Amniotic epithelial cell (primary cell): ENCODE measurements at regions not wholly inside any gene's neighbourhood (a gene's known extent, or its start where the extent isn't known, plus 50 kb on each side); places are given as distances from the start of the nearest gene placed in this dataset.
A peak's percentile ranks its signal among the peaks of the same experiment; 100 is the strongest.

Source experiments
- DNase-seq: peaks from one replicate; pipeline ENCODE4 v3.0.0-alpha.2; 2010; ENCODE audit warnings: low read depth

- no peak for DNase-seq
Measured at GRCh38 chr21:16305686-16306085, 575.9 kb downstream of the USP25 start.

DNA sequence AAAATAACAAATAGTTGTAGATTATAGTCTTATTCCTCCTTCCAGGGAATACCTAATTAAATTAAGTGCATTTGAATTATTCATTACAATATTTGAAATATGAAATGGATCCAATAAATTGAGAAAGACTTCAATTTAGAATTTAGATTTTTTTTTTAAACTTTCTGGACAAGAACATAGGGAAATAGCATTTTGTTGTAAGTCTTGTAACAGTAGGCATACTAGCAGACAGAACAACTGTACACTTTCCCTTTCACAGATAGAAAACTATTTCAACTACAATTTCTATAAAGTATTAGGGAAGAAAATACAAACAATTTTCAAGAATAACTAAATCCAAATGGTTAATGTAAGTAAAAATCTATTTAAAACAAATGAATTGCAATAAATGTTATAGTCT lies 577.5 kb downstream of the USP25 start:
- DNase-seq: no peak

- peak; percentile 36 for DNase-seq
Measured at GRCh38 chr21:16308269-16308668, 578.5 kb downstream of the USP25 start.

GRCh38 chr21:16309250-16309971 lies 579.6 kb downstream of the USP25 start:
- no peak for DNase-seq

DNA sequence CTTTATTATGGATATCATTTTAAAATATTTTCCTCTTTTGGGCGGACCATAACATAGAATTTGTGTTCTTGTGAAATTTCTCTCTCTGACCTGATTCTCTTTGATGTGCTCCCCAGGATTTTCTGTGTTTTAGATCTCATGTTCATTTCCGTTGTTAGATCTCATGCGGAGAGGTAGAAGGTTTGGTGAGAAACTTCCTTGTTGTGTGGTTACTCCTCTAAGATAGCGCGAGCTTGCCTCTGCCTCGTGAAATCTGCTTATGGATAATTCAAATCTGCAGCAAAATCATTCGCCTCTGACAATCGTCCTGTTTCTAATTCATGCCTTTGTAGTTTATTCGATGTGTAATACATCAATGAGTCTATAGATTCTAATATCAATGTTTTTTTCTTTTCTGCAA lies 580.4 kb downstream of the USP25 start:
- no peak for DNase-seq

- no peak for DNase-seq
Measured at GRCh38 chr21:16311229-16311628, 581.4 kb downstream of the USP25 start.

- DNase-seq: no peak
Measured at GRCh38 chr21:16312321-16312720, 582.5 kb downstream of the USP25 start.

- DNase-seq: no peak
Measured at GRCh38 chr21:16315223-16315622, 585.4 kb downstream of the USP25 start.

DNA sequence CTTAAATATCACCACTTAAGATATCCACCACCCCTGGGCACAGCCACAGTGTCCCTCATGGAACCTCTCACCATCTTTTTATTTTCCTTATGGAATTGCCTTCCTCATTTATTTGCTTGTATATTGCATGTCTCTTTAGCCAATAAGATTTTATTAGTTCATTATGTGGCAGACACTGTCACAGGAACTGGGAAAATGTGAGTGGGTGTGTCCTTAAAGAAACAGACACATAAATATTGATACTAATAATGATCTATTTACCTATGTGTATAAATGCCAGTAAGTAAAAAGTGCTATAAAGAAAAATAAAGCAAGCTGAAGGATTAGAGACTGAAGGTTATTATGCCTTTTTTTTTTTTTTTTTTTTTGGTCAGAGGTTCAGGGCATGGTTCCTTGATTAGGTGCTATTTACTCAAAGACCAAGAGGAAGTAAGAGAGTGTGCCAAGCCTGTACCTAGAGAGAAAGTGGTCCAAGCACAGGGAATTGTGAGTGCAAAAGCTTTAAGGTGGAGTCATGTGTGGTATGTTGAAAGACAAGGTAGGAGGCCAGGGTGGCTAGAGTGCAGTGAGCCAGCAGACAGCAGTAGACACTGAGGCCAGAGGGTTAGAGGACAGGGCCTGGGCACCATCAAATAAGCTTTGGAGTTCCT lies 589.0 kb downstream of the USP25 start:
- DNase-seq: no peak

DNA sequence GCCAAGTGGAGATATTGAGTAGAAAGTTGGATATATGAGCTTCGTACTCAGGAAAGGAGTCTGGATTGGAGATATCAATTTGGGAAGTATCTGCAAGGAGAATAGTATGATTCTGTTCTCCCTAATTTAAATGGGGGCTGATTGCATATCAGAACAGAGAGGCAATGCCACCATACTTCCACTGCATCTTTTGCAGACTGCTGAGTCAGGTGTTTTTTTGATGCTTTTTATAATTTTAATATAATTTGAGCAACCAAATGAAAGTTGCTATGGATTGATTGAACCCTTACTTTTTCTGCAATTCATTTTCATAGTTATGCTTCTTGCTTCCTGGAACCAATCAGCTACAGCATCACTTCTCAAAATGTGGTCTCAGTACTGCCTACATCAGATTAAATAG lies 590.3 kb downstream of the USP25 start:
- DNase-seq: no peak

DNA sequence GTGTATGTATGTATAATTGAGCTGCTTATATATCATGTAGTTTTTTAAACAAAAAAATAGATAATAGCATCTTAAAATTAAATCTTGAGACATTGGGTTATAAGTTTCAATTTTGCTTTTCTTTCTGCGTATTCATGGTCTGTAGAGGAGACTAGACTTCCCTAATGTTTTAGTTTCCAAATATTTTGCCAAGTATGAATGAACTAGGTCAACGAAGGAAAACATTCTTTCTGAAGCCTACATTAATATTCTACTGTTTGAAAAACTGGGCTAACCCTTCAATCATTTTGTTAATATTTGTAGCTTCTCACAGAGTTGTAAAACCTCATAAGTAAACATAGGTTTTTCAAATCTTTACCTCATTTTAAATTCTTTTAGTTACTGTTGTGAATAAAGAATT lies 592.7 kb downstream of the USP25 start:
- DNase-seq: no peak

DNA sequence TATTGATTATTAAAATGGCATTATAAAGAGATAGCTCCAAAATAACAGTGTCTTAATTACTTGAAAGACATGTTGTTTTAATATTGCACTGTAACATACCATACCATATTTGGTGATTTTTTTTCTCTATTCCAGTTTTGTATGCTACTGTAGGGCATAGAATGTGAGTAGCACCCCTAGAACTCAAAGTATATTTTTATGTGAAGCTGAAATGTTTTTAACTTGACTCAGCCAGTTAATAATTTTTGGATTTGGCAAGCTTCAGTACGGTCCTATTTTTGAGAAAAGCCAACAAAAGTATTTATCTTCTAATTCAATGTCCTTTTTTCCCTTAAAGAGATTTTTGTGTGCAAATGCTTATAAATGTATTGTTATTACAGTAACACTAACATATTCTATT lies 593.8 kb downstream of the USP25 start:
- DNase-seq: no peak

GRCh38 chr21:16324630-16325029 lies 594.8 kb downstream of the USP25 start:
- DNase-seq: no peak

DNA sequence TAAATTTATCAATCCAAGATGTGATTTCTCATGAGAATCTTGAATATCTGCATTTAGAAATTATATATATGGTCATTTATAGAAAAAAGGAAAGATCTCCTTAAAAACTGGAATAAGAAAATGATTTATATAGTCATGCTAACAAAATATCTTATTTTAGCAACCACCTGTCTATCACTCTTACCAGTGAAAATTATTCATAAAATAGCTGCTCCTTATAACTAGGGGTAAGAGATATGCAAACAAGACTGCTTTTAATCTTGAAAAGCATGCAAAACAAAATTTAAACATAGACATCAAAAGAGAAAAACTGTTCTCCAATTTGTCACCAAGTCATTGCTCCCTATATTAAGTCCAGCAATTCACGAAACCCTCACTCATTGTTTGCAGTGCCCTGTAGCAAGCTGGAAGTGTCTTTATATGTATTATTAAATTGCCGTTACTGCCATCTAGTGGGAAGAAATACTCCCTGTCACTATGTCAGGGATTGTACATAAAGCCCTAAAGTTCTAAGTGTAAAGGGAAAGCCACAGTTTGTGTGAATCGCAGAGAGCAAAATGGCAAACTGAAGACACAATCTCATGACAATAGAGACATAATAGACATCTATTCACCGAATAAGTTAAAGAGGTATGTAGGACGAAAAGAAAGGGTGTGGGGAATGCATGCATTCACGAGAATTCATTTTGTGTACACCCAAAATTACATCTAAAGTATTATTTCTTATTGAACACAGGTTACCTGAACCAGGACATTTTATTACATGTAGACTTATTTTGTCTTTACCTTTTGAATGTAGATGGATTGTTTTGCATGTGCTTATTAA lies 600.5 kb downstream of the USP25 start:
- DNase-seq: peak; percentile 73

- DNase-seq: peak; percentile 18
Measured at GRCh38 chr21:16330908-16331268, 601.1 kb downstream of the USP25 start.

- DNase-seq: no peak
Measured at GRCh38 chr21:16337266-16337665, 607.5 kb downstream of the USP25 start.

DNA sequence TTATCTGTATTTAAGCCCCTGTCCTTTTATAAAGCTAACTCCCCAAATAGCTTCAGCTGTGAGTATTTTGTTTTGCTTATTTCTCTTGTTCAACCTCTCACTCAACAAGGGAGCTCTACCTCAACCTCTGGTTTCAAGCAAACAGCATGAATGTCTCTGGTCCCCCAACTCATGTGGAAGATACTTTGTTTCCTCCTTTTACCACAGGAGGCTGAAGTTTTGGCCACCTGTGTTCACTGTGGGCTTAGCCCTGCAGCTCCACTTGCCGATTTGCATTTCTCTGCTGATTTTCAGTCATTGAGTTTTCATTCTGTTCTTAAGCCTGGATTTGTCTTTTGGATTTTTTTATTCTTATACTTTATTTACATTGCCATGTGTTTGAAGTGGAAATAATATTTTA lies 613.1 kb downstream of the USP25 start:
- no peak for DNase-seq

GRCh38 chr21:16343776-16344175 lies 614.0 kb downstream of the USP25 start:
- no peak for DNase-seq

- DNase-seq: no peak
Measured at GRCh38 chr21:16345757-16346156, 616.0 kb downstream of the USP25 start.

GRCh38 chr21:16347223-16347622 lies 617.4 kb downstream of the USP25 start:
- DNase-seq: no peak

GRCh38 chr21:16353764-16354163 lies 624.0 kb downstream of the USP25 start:
- DNase-seq: peak; percentile 9

DNA sequence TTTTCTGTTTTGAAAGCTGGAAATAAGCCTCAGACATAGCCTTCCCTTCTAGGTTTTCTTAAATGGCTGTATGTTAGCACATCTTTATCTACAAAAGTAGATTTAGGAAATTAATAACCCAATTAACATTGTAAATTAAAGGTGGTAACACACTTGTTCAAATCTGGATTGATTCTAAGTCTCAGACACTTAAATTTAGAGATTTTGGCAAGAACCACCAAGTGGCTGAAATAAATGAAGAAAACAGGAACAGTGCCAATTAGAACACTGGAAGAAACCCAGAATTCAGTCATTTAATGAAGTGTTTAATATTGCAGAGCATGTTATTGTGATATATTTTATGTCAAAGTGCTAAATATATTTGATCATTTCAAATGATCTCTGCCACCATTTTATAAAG lies 628.2 kb downstream of the USP25 start:
- no peak for DNase-seq

DNA sequence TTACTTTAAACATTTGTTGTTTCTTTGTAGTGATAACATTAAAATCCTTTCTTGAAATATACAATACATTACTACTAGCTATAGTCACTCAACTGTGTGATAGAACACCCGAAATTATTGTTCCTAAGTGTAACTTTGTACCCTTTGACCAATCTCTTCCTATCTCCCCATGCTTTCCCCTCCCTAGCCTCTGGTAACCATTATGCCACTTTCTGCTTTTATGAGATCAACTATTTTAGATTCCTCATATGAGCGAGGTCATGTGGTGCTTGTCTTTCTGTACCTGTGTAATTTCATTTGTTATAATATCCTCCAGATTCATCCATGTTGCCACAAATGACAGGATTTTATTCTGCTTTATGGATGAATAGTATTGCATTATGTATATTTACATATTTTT lies 629.0 kb downstream of the USP25 start:
- DNase-seq: no peak
